ENCODE measurements at regions not wholly inside any gene's neighbourhood (a gene's known extent, or its start where the extent isn't known, plus 50 kb on each side); places are given as distances from the start of the nearest gene placed in this dataset.

- Histone ChIP-seq H2BK12ac (ENCODE audit: low read depth, low read length) (no peak overlapping the region), H3K23me2 (ENCODE audit: low read depth, low read length) (no peaks in the 10 kb centered on the region), H2AFZ (ENCODE audit: low read length) (no peak overlapping the region), H2BK20ac (ENCODE audit: low read length) (no peak overlapping the region), H3K23ac (ENCODE audit: insufficient read length) (no peak overlapping the region), H3K4me1 (replicated peaks in 1 of 4; ENCODE audit: control insufficient read depth in 3 of 4, insufficient read depth in 4 of 4, low read length in 3 of 4) (peaks cover 0 to 7% (median 2%) of the 10 kb centered on the region in 4 experiments; a peak in 4 of 7 replicates), H3K4ac (replicated peaks; ENCODE audit: insufficient read length, low read depth, low read length) (no peak overlapping the region), H3K79me2 (ENCODE audit: control insufficient read depth in 1 of 2, insufficient read depth in 2 of 2, low read length in 2 of 2) (no peaks in the 10 kb centered on the region), H2AK5ac (ENCODE audit: low read depth, low read length) (no peak overlapping the region), H3K4me2 (ENCODE audit: insufficient read depth in 1 of 2, low read depth in 2 of 2, low read length in 2 of 2) (peak overlapping the region in 1 of 2 experiments; percentile 6; a peak in 1 of 4 replicates), H2BK15ac (ENCODE audit: low read length) (no peak overlapping the region), H3K27me3 (replicated peaks in 1 of 4; ENCODE audit: control insufficient read depth in 3 of 4, extremely low read depth in 1 of 4, insufficient read depth in 3 of 4, low read length in 3 of 4) (no peaks in the 10 kb centered on the region), H3K56ac (replicated peaks; ENCODE audit: insufficient read length, low read depth, low read length) (no peak overlapping the region), H3K4me3 (ENCODE audit: extremely low read depth in 1 of 4, insufficient read depth in 2 of 4, low read depth in 3 of 4, low read length in 4 of 4) (no peak overlapping the region), H4K5ac (ENCODE audit: insufficient read length, low read depth, low read length) (no peak overlapping the region), H4K8ac (ENCODE audit: extremely low read depth, insufficient read depth, low read length) (no peak overlapping the region), H4K91ac (replicated peaks; ENCODE audit: insufficient read length, low read length) (no peak overlapping the region), H2BK120ac (replicated peaks; ENCODE audit: low read depth, low read length) (no peak overlapping the region), H3K18ac (ENCODE audit: extremely low read depth, low read length) (no peak overlapping the region), H3K9me3 (ENCODE audit: insufficient read depth in 2 of 2, low read depth in 1 of 2, low read length in 1 of 2) (peaks cover 0 to 3% of the 10 kb centered on the region in 2 experiments; a peak in 2 of 4 replicates), H3K79me1 (ENCODE audit: low read depth, low read length) (no peaks in the 10 kb centered on the region), H3K27ac (ENCODE audit: low read depth, low read length) (no peak overlapping the region), H3K9ac (replicated peaks in 1 of 4; ENCODE audit: extremely low read depth in 1 of 4, low read depth in 3 of 4, low read length in 3 of 4) (no peak overlapping the region), H2BK5ac (ENCODE audit: low read depth, low read length) (no peak overlapping the region), H4K20me1 (replicated peaks in 1 of 2; ENCODE audit: control insufficient read depth in 1 of 2, insufficient read depth in 2 of 2, low read length in 2 of 2) (no peaks in the 10 kb centered on the region), H3K14ac (ENCODE audit: insufficient read length) (no peak overlapping the region), H3K36me3 (ENCODE audit: control insufficient read depth in 2 of 4, insufficient read depth in 4 of 4, low read length in 3 of 4) (no peaks in the 10 kb centered on the region)
- WGBS, 2 experiments (ENCODE audit: extremely low coverage in 1 of 2, insufficient coverage in 1 of 2, insufficient read length in 1 of 2, insufficient replicate concordance in 2 of 2, low coverage in 1 of 2, low lambda C conversion rate in 2 of 2, missing lambda C conversion rate in 1 of 2) = 54% methylated on average over 3 of the region's 3 CpGs; no CpG with 5 or more reads in 1 of the 2 experiments
- no peak for FAIRE-seq
- ChIA-PET CTCF (ENCODE audit: partially characterized antibody) (no interaction called here), POLR2A (ENCODE audit: partially characterized antibody) (no interaction called here)
- DNase-seq (ENCODE audit: low read depth in 1 of 2, low spot score in 2 of 2) = no peak
- TF ChIP-seq NANOG (IDR thresholded peaks at IDR 0.05; ENCODE audit: insufficient read depth, low read depth, low read length, poor library complexity, severe bottlenecking) (no peak), CTBP2 (IDR thresholded peaks at IDR 0.05; ENCODE audit: borderline replicate concordance, insufficient read depth, insufficient read length, low read length) (no peak), CHD2 (IDR thresholded peaks at IDR 0.05; ENCODE audit: low read length) (no peak), SIX5 (IDR thresholded peaks at IDR 0.05; ENCODE audit: low read depth, low read length) (no peak), BACH1 (IDR thresholded peaks at IDR 0.05; ENCODE audit: low read length) (no peak), ZNF274 (IDR thresholded peaks at IDR 0.05; ENCODE audit: borderline replicate concordance, extremely low read depth, low read length) (no peak), YY1 (IDR thresholded peaks at IDR 0.05; ENCODE audit: low read depth, low read length) (no peak), E2F6 (IDR thresholded peaks at IDR 0.05) (no peak), ASH2L (IDR thresholded peaks at IDR 0.05; ENCODE audit: low read length) (no peak), EGR1 (IDR thresholded peaks at IDR 0.05; ENCODE audit: borderline replicate concordance, low read depth, low read length) (no peak), CEBPB (IDR thresholded peaks at IDR 0.05; ENCODE audit: low read depth, low read length) (no peak), KDM4A (IDR thresholded peaks at IDR 0.05; ENCODE audit: low read depth, low read length, severe bottlenecking) (no peak)
Observed at GRCh38 chr3:124223853-124224252, 231.9 kb upstream of the ROPN1 start.
